MM.1S (cell line): ENCODE measurements at regions not wholly inside any gene's neighbourhood (a gene's known extent, or its start where the extent isn't known, plus 50 kb on each side); places are given as distances from the start of the nearest gene placed in this dataset.
"Not testable (repeated sequence)": the region's sequence is repeated elsewhere in the genome, so short reads cannot be mapped to it uniquely, and the experiment has no call there.

ENCODE experiments used
- DNase-seq: peaks from one replicate; pipeline ENCODE4 v3.0.0-alpha.2; 2015
- H2AFZ ChIP-seq: fragments of 300-600 bp; sonication (generic); 2 replicates; pipeline ENCODE4 v1.6.0; 2016; ENCODE audit warnings: antibody characterized with exemption, low read length
- H3F3A ChIP-seq: fragments of 300-600 bp; sonication (generic); 2 replicates; pipeline ENCODE4 v1.6.1; 2016; ENCODE audit warnings: mild to moderate bottlenecking, antibody characterized with exemption, low read length, moderate library complexity, mixed read lengths; ENCODE audit not compliant: insufficient read depth
- H3K27ac ChIP-seq: fragments of 300-600 bp; sonication (generic); 2 replicates; pipeline ENCODE4 v1.5.1; 2016; ENCODE audit warnings: mild to moderate bottlenecking, low read length
- H3K27me3 ChIP-seq: fragments of 300-600 bp; sonication (generic); replicated peaks from 2 replicates; pipeline ENCODE4 v1.6.0; 2016; ENCODE audit warnings: low read length; ENCODE audit not compliant: insufficient read depth
- H3K36me3 ChIP-seq: fragments of 300-600 bp; sonication (generic); replicated peaks from 2 replicates; pipeline ENCODE4 v1.6.1; 2016; ENCODE audit warnings: mild to moderate bottlenecking, low read length, mixed read lengths; ENCODE audit not compliant: insufficient read depth
- H3K4me1 ChIP-seq: fragments of 300-600 bp; sonication (generic); 2 replicates; pipeline ENCODE4 v1.6.1; 2016; ENCODE audit warnings: low read length, mixed read lengths
- H3K4me2 ChIP-seq: fragments of 300-600 bp; sonication (generic); 2 replicates; pipeline ENCODE4 v1.6.0; 2016; ENCODE audit warnings: low read depth, low read length
- H3K4me3 ChIP-seq: fragments of 300-600 bp; sonication (generic); 2 replicates; pipeline ENCODE4 v1.5.1; 2016; ENCODE audit warnings: low read length, mixed read lengths
- H3K79me2 ChIP-seq: fragments of 300-600 bp; sonication (generic); 2 replicates; pipeline ENCODE4 v1.6.1; 2016; ENCODE audit warnings: mixed run types, low read length, mixed read lengths
- H3K9ac ChIP-seq: fragments of 300-600 bp; sonication (generic); 2 replicates; pipeline ENCODE4 v1.6.1; 2016; ENCODE audit warnings: low read length, mixed read lengths
- H3K9me2 ChIP-seq: fragments of 300-600 bp; sonication (generic); replicated peaks from 2 replicates; pipeline ENCODE4 v1.6.1; 2016; ENCODE audit warnings: mild to moderate bottlenecking, low read length, mixed read lengths; ENCODE audit not compliant: insufficient read depth
- H3K9me3 ChIP-seq: fragments of 300-600 bp; sonication (generic); replicated peaks from 2 replicates; pipeline ENCODE4 v1.6.1; 2016; ENCODE audit warnings: mild to moderate bottlenecking, low read length, mixed read lengths; ENCODE audit not compliant: insufficient read depth
- H4K20me1 ChIP-seq: fragments of 300-600 bp; sonication (generic); 2 replicates; pipeline ENCODE4 v1.6.1; 2016; ENCODE audit warnings: mild to moderate bottlenecking, low read length, moderate library complexity, mixed read lengths; ENCODE audit not compliant: insufficient read depth
- CTCF ChIP-seq: fragments of 300-600 bp; sonication (generic); IDR thresholded peaks from 2 replicates; pipeline ENCODE4 v1.5.1; 2016; ENCODE audit warnings: antibody characterized with exemption, low read length, mixed read lengths
- EZH2 ChIP-seq: fragments of 300-600 bp; sonication (generic); optimal IDR thresholded peaks from 2 replicates; pipeline ENCODE3; 2017; ENCODE audit warnings: low read depth, mild to moderate bottlenecking, antibody characterized with exemption, low read length, mixed read lengths
- EZH2phosphoT487 ChIP-seq: fragments of 300-600 bp; sonication (generic); IDR thresholded peaks from 2 replicates; pipeline ENCODE4 v1.6.1; 2018; ENCODE audit warnings: antibody characterized with exemption, low read length

- H3F3A ChIP-seq = 0 out of 2 replicates have a peak, but pooled peaks cover 3% of the 10 kb centered on the region
- no peak overlapping the region for H3K4me2 ChIP-seq
- DNase-seq = no peak
- H3K4me1 ChIP-seq = peaks cover 7% of the 10 kb centered on the region
- H3K9ac ChIP-seq = no peak overlapping the region
- H4K20me1 ChIP-seq = no peaks in the 10 kb centered on the region
- no peaks in the 10 kb centered on the region for H3K27me3 ChIP-seq
- no peak overlapping the region for H3K4me3 ChIP-seq
- 0 out of 2 replicates have a peak, but pooled peaks cover 3% of the 10 kb centered on the region for H3K9me2 ChIP-seq
- no peaks in the 10 kb centered on the region for H3K9me3 ChIP-seq
- H3K27ac ChIP-seq = no peak overlapping the region
- TF ChIP-seq EZH2phosphoT487 (no peak), EZH2 (no peak), CTCF (no peak)
- no peaks in the 10 kb centered on the region for H3K79me2 ChIP-seq
- H3K36me3 ChIP-seq = no peaks in the 10 kb centered on the region
- no peak overlapping the region for H2AFZ ChIP-seq
These were observed 473.3 kb downstream of the FBXO15 start for GRCh38 chr18:73674125-73674865.

DNA sequence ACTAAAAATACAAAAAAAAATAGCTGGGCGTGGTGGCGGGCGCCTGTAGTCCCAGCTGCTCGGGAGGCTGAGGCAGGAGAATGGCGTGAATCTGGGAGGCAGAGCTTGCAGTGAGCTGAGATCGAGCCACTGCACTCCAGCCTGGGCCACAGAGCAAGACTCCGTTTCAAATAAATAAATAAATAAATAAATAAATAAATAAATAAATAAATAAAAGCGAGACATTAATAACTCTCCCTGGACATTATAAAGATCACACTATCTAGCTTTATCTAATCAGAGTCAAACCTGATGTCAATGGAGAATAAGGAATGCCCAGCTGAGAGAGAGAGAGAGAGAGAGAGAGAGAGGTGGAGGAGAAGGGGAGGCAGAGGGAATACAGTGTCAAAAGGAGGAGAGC lies 476.2 kb downstream of the FBXO15 start:
- H4K20me1 ChIP-seq, H3K4me3 ChIP-seq, DNase-seq, H3K4me1 ChIP-seq, H3K9me3 ChIP-seq, H3K36me3 ChIP-seq, H3K79me2 ChIP-seq, H3K4me2 ChIP-seq, H3K9ac ChIP-seq, H3F3A ChIP-seq, H3K9me2 ChIP-seq, H3K27me3 ChIP-seq, H3K27ac ChIP-seq, H2AFZ ChIP-seq: not testable (repeated sequence)

DNA sequence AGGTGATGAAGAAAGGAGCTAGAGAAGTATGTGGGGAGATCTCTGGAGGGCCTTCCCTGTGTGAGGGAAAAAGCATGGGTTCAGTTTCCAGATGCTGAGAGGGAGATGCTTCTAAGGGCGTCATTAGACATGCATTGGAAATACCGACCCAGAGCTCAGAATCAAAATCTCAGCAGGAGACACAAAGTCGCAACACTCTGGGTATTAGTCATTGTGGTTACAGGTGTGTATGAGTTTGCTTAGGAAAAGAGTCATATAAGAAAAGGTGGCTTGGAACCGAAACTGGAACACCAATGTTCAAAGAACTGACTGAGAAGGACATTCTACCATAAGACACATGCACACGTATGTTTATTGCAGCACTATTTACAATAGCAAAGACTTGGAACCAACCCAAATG lies 477.1 kb downstream of the FBXO15 start:
- Histone ChIP-seq H3K4me2 (peak overlapping the region; percentile 25; the same call in 1 of the 2 replicates), H3F3A (0 out of 2 replicates have a peak, but pooled peaks cover 3% of the 10 kb centered on the region), H2AFZ (no peak overlapping the region), H3K36me3 (no peaks in the 10 kb centered on the region), H3K9ac (no peak overlapping the region), H3K9me2 (no peaks in the 10 kb centered on the region), H3K27ac (peak overlapping the region; percentile 31; the same call in 1 of the 2 replicates), H3K9me3 (no peaks in the 10 kb centered on the region), H4K20me1 (no peaks in the 10 kb centered on the region), H3K79me2 (no peaks in the 10 kb centered on the region), H3K27me3 (no peaks in the 10 kb centered on the region), H3K4me3 (no peak overlapping the region), H3K4me1 (peaks cover 7% of the 10 kb centered on the region)
- TF ChIP-seq CTCF = no peak
- TF ChIP-seq EZH2 = no peak
- TF ChIP-seq EZH2phosphoT487 = no peak
- peak; percentile 88 for DNase-seq

GRCh38 chr18:73670039-73670438 lies 477.6 kb downstream of the FBXO15 start:
- Histone ChIP-seq H3K4me3 (no peak overlapping the region), H4K20me1 (no peaks in the 10 kb centered on the region), H3F3A (0 out of 2 replicates have a peak, but pooled peaks cover 3% of the 10 kb centered on the region), H2AFZ (no peak overlapping the region), H3K79me2 (no peaks in the 10 kb centered on the region), H3K27ac (peak overlapping the region; percentile 27; the same call in 1 of the 2 replicates), H3K9ac (no peak overlapping the region), H3K9me3 (no peaks in the 10 kb centered on the region), H3K9me2 (no peaks in the 10 kb centered on the region), H3K27me3 (no peaks in the 10 kb centered on the region), H3K36me3 (no peaks in the 10 kb centered on the region), H3K4me1 (peaks cover 7% of the 10 kb centered on the region), H3K4me2 (0 out of 2 replicates have a peak overlapping the region, but pooled peaks have one; percentile 25)
- TF ChIP-seq EZH2phosphoT487 = no peak
- TF ChIP-seq EZH2 = no peak
- TF ChIP-seq CTCF = no peak
- no peak for DNase-seq
